ENCODE measurements at regions not wholly inside any gene's neighbourhood (a gene's known extent, or its start where the extent isn't known, plus 50 kb on each side); places are given as distances from the start of the nearest gene placed in this dataset.

DNA sequence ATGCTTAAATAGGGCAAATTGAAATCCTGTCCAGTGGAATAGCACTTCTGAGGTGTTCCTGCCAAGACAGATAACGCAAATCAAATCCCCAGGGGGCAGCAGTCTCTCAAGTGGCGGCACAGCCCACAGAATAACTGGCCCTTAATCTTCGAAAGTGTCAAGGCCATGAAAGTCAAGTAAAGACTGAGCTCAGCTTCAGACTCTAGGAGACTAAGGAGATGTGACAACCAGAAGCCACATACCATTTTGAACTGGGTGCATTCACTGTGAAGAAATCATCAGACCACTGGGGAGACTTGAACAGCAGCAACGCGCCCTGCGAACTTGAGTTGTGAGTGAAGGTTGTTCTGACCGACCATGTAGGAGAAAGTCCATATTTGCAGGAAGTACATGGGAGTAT lies 66.0 kb upstream of the ASAP2 start:
- ATAC-seq = no peak
- intact Hi-C loops (cut with DNase I) = loop anchor here (10.0 kb wide), 1 partner anchor 234 kb away; no protein-coding TSS in a partner anchor
- peak; percentile 49 for DNase-seq (ENCODE audit: missing footprints)

DNA sequence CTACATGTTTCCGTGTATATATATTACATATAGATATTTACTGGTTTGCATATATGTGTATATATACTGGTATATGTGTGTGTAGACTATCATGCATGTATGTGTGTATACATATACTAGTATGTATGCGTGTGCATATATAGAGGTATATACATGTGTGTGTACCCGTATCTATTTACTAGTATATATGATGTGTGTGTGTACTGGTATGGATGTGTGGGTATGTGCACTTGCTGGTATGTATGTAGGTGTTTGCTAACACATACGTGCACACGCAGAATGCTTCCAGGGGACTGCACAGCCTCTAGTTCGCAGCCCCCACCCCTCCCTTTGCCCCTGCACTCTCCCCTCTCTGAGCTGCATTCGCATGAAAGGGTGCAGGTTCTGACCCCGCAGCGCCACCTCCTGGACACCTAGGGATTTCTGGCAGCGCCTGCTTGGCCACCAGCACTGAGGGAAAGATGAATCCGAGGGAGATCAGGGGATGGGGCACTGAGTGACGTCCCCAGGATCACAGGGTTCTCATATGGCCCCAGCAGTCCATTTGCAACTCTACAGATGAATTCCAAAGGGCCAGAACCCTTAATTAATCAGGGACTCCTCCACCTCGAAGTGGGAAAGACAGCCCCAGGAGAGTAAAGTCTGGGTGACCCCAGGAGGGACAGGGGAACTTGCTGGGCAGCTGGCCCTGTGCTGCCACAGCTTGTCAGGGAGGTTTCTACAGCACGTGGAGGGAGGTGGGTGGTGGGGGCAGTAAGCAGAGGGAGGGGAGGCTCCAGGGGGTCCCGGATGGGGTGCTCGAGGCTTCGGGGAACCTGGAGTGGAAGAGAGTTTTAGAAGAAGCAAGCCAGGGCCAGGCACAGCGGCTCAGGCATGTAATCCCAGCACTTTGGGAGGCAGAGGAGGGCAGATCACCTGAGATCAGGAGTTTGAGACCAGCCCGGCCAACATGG lies 66.8 kb upstream of the ASAP2 start:
- ATAC-seq (no peak), DNase-seq (ENCODE audit: missing footprints) (peak; percentile 90)
- intact Hi-C loops (cut with DNase I) = loop anchor here (2.0 to 10.0 kb wide), 3 partner anchors 235 to 1712 kb away; no protein-coding TSS in a partner anchor

- ATAC-seq (no peak), DNase-seq (ENCODE audit: missing footprints) (peak; percentile 47)
- intact Hi-C loops (cut with DNase I) = loop anchor here (2.0 to 5.0 kb wide), 2 partner anchors 265 to 1710 kb away; no protein-coding TSS in a partner anchor
Measured at GRCh38 chr2:9137379-9138150, 69.0 kb upstream of the ASAP2 start.

GRCh38 chr2:9135822-9136558 lies 70.6 kb upstream of the ASAP2 start:
- peak; percentile 17 for DNase-seq (ENCODE audit: missing footprints)
- intact Hi-C loops (cut with DNase I) = loop anchor here (5.0 kb wide), 1 partner anchor 1709 kb away; no protein-coding TSS in a partner anchor
- no peak for ATAC-seq

DNA sequence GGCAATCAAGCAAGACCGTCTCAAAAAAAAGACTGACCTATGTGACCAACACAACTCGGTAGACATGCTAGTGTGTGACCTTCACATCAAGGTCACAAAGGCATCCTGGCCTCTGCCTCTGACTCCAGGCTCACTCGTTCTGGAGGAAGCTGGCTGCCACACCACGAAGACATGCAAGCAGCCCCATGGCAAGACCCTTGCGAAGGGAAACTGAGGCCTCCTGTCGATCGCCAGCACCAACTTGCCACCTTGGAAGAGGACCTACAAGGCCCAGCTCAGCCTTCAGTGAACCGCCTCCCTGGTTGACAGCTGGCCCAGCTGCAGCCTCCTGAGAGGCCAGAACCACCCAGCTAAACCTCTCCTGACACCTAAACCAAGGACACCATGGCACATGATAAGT lies 79.3 kb upstream of the ASAP2 start:
- DNase-seq (ENCODE audit: missing footprints) (peak; percentile 34), ATAC-seq (no peak)
- intact Hi-C loops (cut with DNase I) = no loop called here

- no peak for ATAC-seq
- DNase-seq (ENCODE audit: missing footprints) = no peak
- intact Hi-C loops (cut with DNase I) = no loop called here
Measured at GRCh38 chr2:9126540-9126939, 80.1 kb upstream of the ASAP2 start.

- intact Hi-C loops (cut with DNase I) = no loop called here
- DNase-seq (ENCODE audit: missing footprints) (no peak), ATAC-seq (peak; percentile 34)
Measured at GRCh38 chr2:9124231-9124741, 82.3 kb upstream of the ASAP2 start.

DNA sequence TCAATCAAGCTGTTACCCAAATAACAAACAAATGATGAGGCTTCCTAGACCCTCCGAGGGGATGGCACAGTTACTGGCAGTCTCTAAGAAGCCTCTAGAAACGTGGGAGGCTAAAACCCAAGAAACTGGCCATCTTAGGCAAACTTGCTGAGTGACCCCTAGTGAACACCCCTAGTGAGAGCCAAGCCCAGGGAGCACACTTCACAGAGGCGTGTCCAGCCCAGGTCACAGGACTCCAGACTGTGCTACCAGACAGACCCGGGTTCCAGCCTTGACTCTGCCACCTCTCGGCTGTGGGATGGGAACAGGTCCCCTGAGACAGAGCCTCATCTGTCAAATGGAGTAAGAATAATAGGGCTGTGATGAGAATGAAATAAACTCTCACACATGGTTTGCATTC lies 83.5 kb upstream of the ASAP2 start:
- intact Hi-C loops (cut with DNase I) = no loop called here
- ATAC-seq (no peak), DNase-seq (ENCODE audit: missing footprints) (no peak)

DNA sequence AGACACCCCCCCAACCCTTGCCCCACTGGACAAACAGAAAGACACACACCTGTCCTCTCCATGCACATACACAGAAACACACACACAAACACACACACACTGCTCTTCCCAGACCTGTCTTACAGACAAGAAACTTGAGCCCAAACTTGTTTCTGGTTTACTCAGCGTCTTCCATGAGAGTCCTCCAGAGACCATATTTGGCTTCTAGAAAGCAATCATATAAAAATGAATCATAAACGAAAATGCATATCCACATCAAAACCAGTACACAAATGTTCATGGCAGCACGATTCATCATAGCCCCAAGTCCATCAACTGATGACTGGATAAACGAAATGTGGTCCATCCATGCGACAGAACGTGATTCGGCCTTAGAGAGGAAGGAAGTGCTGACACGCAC lies 84.2 kb upstream of the ASAP2 start:
- intact Hi-C loops (cut with DNase I) = no loop called here

GRCh38 chr2:9118383-9118960 lies 88.1 kb upstream of the ASAP2 start:
- intact Hi-C loops (cut with DNase I) = no loop called here
- no peak for DNase-seq (ENCODE audit: missing footprints)
- no peak for ATAC-seq

More for the DNA sequence above, 84.2 kb upstream of the ASAP2 start:
- DNase-seq (ENCODE audit: missing footprints) (no peak), ATAC-seq (no peak)

DNA sequence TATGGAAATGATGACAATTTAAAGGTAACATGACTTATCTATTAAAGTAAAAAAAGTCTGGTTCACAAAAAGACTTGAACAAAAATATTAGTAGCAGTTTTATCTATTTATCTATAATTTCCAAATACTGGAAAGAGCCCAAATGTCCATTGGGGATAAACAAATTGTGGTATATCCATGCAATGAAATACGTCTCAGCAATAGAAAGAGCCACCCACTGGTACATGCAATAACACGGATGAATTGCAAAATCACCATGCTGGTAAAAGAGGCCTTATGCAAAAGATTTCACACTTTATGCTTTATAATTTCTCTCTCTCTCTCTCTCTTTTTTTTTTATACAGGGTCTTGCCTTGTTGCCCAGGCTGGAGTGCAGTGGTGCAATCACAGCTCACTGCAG lies 91.4 kb upstream of the ASAP2 start:
- ATAC-seq (no peak), DNase-seq (ENCODE audit: missing footprints) (no peak)
- intact Hi-C loops (cut with DNase I) = no loop called here

- DNase-seq (ENCODE audit: missing footprints) (no peak), ATAC-seq (no peak)
- intact Hi-C loops (cut with DNase I) = no loop called here
Measured at GRCh38 chr2:9114458-9114857, 92.2 kb upstream of the ASAP2 start.

GRCh38 chr2:9113916-9114315 lies 92.7 kb upstream of the ASAP2 start:
- intact Hi-C loops (cut with DNase I) = no loop called here
- no peak for ATAC-seq
- no peak for DNase-seq (ENCODE audit: missing footprints)

DNA sequence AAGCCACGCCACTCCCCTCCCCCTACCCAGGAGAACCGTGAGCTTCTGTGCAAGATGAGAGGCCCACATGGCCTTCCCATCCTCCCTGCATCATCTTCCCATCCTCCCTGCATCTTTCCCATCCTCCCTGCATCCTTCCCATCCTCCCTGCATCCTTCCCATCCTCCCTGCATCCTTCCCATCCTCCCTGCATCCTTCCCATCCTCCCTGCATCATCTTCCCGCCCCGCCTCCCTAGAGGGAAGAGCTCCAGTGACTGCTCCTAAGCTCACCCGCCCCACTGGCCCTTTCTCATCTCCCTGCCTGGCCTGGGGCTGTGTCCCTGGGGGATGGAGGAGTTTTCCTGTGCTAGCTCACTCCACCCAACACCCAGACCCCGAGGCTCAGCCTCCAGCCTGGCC lies 93.3 kb upstream of the ASAP2 start:
- intact Hi-C loops (cut with DNase I) = no loop called here
- ATAC-seq (no peak), DNase-seq (ENCODE audit: missing footprints) (no peak)

DNA sequence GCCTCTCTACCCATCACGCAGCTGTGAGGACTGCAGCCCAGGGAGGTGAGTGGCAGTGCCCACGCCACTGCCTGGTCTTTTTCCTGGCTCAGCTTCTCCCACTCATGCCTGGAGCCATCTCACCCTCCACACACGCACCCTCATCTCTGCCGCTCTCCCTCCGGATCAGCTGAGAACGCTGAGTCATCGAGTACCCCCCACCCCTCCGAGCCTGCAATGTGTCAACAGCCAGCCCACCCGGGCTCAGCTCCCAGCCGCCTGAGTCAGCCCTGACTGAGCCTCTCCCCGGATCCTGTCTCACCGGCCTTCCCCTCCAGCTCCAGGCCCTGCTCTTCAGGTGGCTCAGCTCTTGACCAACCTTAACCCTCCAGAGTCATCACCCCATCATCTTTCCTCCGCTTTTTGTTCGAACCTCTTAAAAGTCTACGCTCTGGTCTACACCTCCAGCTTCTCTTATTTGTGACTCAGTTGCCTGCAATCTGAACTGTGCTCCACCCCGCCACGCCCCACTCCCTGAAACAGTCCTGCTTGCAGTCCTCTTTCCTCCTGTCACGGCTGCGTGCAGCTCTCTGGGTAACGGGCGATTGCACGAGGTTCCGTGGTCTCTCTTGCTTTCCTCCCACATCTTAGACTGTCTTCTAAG lies 94.4 kb upstream of the ASAP2 start:
- DNase-seq (ENCODE audit: missing footprints) (no peak), ATAC-seq (no peak)
- intact Hi-C loops (cut with DNase I) = no loop called here

GRCh38 chr2:9110893-9111569 lies 95.6 kb upstream of the ASAP2 start:
- DNase-seq (ENCODE audit: missing footprints) (no peak), ATAC-seq (no peak)
- intact Hi-C loops (cut with DNase I) = no loop called here

- no peak for DNase-seq (ENCODE audit: missing footprints)
Measured at GRCh38 chr2:9110346-9110884, 96.2 kb upstream of the ASAP2 start.

More at GRCh38 chr2:9110346-9110884, 96.2 kb upstream of the ASAP2 start:
- ATAC-seq = no peak
- intact Hi-C loops (cut with DNase I) = no loop called here
